Sigmoid colon (tissue), 6 donors: ENCODE measurements at regions not wholly inside any gene's neighbourhood (a gene's known extent, or its start where the extent isn't known, plus 50 kb on each side); places are given as distances from the start of the nearest gene placed in this dataset.

Source experiments
- DNase-seq: peaks from one replicate; pipeline ENCODE4 v3.0.0-alpha.2; 2019
- H3K27ac ChIP-seq, 4 donors: fragments of 200-600 bp; sonication (generic); one replicate each; pipeline ENCODE4 v1.5.1; 2016 to 2019; ENCODE audit warnings: mild to moderate bottlenecking in 1 of 4
- H3K27me3 ChIP-seq, 3 donors: fragments of 200-600 bp; sonication (generic); one replicate each; pipeline ENCODE4 v1.5.1; 2019; ENCODE audit warnings: mild to moderate bottlenecking in 1 of 3
- H3K36me3 ChIP-seq, 4 donors: fragments of 200-600 bp; sonication (generic); one replicate each; pipeline ENCODE4 v1.5.1; 2016 to 2019
- H3K4me1 ChIP-seq, 4 donors: fragments of 200-600 bp; sonication (generic); one replicate each; pipeline ENCODE4 v1.5.1; 2017 to 2019
- H3K4me3 ChIP-seq, 4 donors: fragments of 200-600 bp; sonication (generic); one replicate each; pipeline ENCODE4 v1.5.1; 2017 to 2019; ENCODE audit warnings: mild to moderate bottlenecking in 2 of 4, moderate library complexity in 1 of 4
- H3K9me3 ChIP-seq, 4 donors: fragments of 200-600 bp in 3 of 4; sonication (generic) in 3 of 4; one replicate each; pipeline versions ENCODE4 v1.5.1 to v1.6.1; 2013 to 2019
- EP300 ChIP-seq, 4 donors: sonication (generic); formaldehyde crosslinking; IDR thresholded peaks; one replicate each; pipeline ENCODE4 v1.6.1; 2017; ENCODE audit warnings: antibody characterized with exemption in 4 of 4
- POLR2A ChIP-seq, 2 donors: fragments of 450-650 bp; IDR thresholded peaks; one replicate each; pipeline ENCODE4 v1.6.1; 2016; ENCODE audit warnings: antibody characterized with exemption in 2 of 2, mild to moderate bottlenecking in 2 of 2, moderate library complexity in 2 of 2
- POLR2AphosphoS5 ChIP-seq, 4 donors: sonication (generic); formaldehyde crosslinking; IDR thresholded peaks; one replicate each; pipeline ENCODE4 v1.6.1; 2017; ENCODE audit warnings: antibody characterized with exemption in 4 of 4
- WGBS, 2 donors: extraction: QIAGEN DNeasy Blood & Tissue Kit; methylation state at CpG; one replicate each; pipeline ENCODE4 v1.1.7; 2013; 5-methylcytosine and 5-hydroxymethylcytosine counted together
- intact Hi-C: fragments of 100-400 bp; cut with DNase I; formaldehyde crosslinking; loops from one replicate; pipeline ENCODE4 v1.15.1; 2023
- TF ChIP-seq, protein P1 (sequence below), 4 experiments: fragments of 450-650 bp in 3 of 4; fragments of 200-600 bp in 1 of 4; IDR thresholded peaks; one replicate each; pipeline ENCODE4 v1.5.1; 2016 to 2019; ENCODE audit warnings: antibody characterized with exemption in 4 of 4, mild to moderate bottlenecking in 3 of 4, moderate library complexity in 2 of 4
- donor health status: healthy with polysubstance abuse.
- donor health status: healthy.

GRCh38 chr5:14082523-14082922 is 60.6 kb upstream of the TRIO start:
- Histone ChIP-seq H3K36me3 (no peaks in the 10 kb centered on the region), H3K27me3 (no peaks in the 10 kb centered on the region), H3K4me3 (no peak overlapping the region), H3K9me3 (no peaks in the 10 kb centered on the region), H3K4me1 (no peaks in the 10 kb centered on the region), H3K27ac (no peak overlapping the region)
- intact Hi-C loops: no loop called here
- WGBS, 2 donors: 66 to 98% methylated on average over 4 of the region's 4 CpGs
- TF ChIP-seq, protein P1, sequence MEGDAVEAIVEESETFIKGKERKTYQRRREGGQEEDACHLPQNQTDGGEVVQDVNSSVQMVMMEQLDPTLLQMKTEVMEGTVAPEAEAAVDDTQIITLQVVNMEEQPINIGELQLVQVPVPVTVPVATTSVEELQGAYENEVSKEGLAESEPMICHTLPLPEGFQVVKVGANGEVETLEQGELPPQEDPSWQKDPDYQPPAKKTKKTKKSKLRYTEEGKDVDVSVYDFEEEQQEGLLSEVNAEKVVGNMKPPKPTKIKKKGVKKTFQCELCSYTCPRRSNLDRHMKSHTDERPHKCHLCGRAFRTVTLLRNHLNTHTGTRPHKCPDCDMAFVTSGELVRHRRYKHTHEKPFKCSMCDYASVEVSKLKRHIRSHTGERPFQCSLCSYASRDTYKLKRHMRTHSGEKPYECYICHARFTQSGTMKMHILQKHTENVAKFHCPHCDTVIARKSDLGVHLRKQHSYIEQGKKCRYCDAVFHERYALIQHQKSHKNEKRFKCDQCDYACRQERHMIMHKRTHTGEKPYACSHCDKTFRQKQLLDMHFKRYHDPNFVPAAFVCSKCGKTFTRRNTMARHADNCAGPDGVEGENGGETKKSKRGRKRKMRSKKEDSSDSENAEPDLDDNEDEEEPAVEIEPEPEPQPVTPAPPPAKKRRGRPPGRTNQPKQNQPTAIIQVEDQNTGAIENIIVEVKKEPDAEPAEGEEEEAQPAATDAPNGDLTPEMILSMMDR (IDR thresholded peaks at IDR 0.05): no peak
- TF ChIP-seq POLR2AphosphoS5 (IDR thresholded peaks at IDR 0.05): no peak
- TF ChIP-seq EP300 (IDR thresholded peaks at IDR 0.05): no peak
- TF ChIP-seq POLR2A (IDR thresholded peaks at IDR 0.05): no peak
- DNase-seq: no peak

GRCh38 chr5:14081791-14082190 is 61.4 kb upstream of the TRIO start:
- H3K4me1 ChIP-seq: no peaks in the 10 kb centered on the region
- TF ChIP-seq POLR2AphosphoS5 (IDR thresholded peaks at IDR 0.05): no peak
- H3K27ac ChIP-seq: no peak overlapping the region
- H3K36me3 ChIP-seq: no peaks in the 10 kb centered on the region
- 71 to 84% methylated on average over 1 of the region's 1 CpG for WGBS, 2 donors
- H3K4me3 ChIP-seq: no peak overlapping the region
- H3K9me3 ChIP-seq: no peaks in the 10 kb centered on the region
- intact Hi-C loops: no loop called here
- no peak for DNase-seq
- no peaks in the 10 kb centered on the region for H3K27me3 ChIP-seq

GRCh38 chr5:14078716-14079115 is 64.4 kb upstream of the TRIO start:
- no peaks in the 10 kb centered on the region for H3K4me1 ChIP-seq
- no peak overlapping the region for H3K27ac ChIP-seq
- no peaks in the 10 kb centered on the region for H3K36me3 ChIP-seq
- WGBS, 2 donors: 93 to 98% methylated on average over 3 of the region's 3 CpGs
- no peak for DNase-seq
- H3K4me3 ChIP-seq: no peak overlapping the region
- intact Hi-C loops: no loop called here
- H3K27me3 ChIP-seq: no peaks in the 10 kb centered on the region
- no peak for TF ChIP-seq POLR2AphosphoS5 (IDR thresholded peaks at IDR 0.05)
- TF ChIP-seq, protein P1 (IDR thresholded peaks at IDR 0.05): no peak
- no peak for TF ChIP-seq POLR2A (IDR thresholded peaks at IDR 0.05)
- no peak for TF ChIP-seq EP300 (IDR thresholded peaks at IDR 0.05)
- no peaks in the 10 kb centered on the region for H3K9me3 ChIP-seq

DNA sequence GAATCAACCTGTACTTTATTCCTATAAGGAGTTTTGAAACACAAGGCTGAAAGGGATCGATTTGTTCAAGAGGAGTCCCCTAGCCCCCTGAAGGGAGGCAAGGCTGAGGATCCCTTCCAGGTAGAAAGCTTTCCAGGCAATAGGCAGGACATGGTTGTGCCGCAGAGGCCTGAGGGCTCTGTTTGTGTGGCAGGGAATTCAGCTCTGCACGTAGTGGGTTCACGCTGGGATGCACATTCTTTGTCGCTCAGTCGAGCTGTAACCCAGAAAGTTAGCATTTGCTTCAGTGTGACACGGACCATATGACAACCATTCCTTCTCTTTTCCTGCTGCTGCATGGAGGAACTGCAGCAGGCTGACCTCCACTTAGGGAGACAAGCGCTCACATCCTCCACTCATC is 65.6 kb upstream of the TRIO start:
- Histone ChIP-seq H3K4me1 (no peaks in the 10 kb centered on the region), H3K4me3 (no peak overlapping the region), H3K27me3 (no peaks in the 10 kb centered on the region), H3K9me3 (no peaks in the 10 kb centered on the region), H3K27ac (no peak overlapping the region), H3K36me3 (no peaks in the 10 kb centered on the region)
- TF ChIP-seq EP300 (IDR thresholded peaks at IDR 0.05) (no peak), POLR2AphosphoS5 (IDR thresholded peaks at IDR 0.05) (no peak), POLR2A (IDR thresholded peaks at IDR 0.05) (no peak)
- TF ChIP-seq, protein P1 (IDR thresholded peaks at IDR 0.05): no peak
- no peak for DNase-seq
- WGBS, 2 donors: 89 to 91% methylated on average over 8 of the region's 8 CpGs
- intact Hi-C loops: no loop called here

DNA sequence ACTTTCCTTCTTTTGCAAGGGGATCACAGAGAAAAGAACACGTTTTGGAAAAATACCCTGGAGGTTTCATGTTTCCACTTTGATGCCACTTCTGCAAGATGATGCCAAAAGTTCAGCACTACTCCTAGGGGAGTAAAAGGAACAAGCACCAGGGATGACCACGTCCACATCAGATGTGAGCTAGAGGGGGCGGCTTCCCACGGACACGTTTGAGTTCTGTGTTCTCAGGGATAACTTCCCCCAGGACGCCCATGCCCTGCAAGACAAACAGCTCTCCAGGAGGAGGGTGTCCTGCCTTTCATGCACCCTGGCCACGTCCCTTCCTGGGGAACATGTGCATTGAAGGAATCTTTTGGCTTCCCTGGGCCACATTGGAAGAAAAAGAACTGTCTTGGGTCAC is 66.6 kb upstream of the TRIO start:
- Histone ChIP-seq H3K9me3 (no peaks in the 10 kb centered on the region), H3K4me3 (no peak overlapping the region), H3K27me3 (no peaks in the 10 kb centered on the region), H3K4me1 (no peaks in the 10 kb centered on the region), H3K27ac (no peak overlapping the region), H3K36me3 (no peaks in the 10 kb centered on the region)
- TF ChIP-seq EP300 (IDR thresholded peaks at IDR 0.05) (no peak), POLR2AphosphoS5 (IDR thresholded peaks at IDR 0.05) (no peak), POLR2A (IDR thresholded peaks at IDR 0.05) (no peak)
- TF ChIP-seq, protein P1 (IDR thresholded peaks at IDR 0.05): no peak
- 71 to 80% methylated on average over 7 of the region's 7 CpGs for WGBS, 2 donors
- DNase-seq: no peak
- intact Hi-C loops: no loop called here
